ENCODE measurements at regions not wholly inside any gene's neighbourhood (a gene's known extent, or its start where the extent isn't known, plus 50 kb on each side); places are given as distances from the start of the nearest gene placed in this dataset.

GRCh38 chr2:111219285-111219684, 98.6 kb downstream of the BCL2L11 start:
- DNase-seq: no peak

- DNase-seq: no peak
Measured at GRCh38 chr2:111219734-111220505, 99.2 kb downstream of the BCL2L11 start.

GRCh38 chr2:111220962-111221361, 100.2 kb downstream of the BCL2L11 start:
- DNase-seq: no peak

DNA sequence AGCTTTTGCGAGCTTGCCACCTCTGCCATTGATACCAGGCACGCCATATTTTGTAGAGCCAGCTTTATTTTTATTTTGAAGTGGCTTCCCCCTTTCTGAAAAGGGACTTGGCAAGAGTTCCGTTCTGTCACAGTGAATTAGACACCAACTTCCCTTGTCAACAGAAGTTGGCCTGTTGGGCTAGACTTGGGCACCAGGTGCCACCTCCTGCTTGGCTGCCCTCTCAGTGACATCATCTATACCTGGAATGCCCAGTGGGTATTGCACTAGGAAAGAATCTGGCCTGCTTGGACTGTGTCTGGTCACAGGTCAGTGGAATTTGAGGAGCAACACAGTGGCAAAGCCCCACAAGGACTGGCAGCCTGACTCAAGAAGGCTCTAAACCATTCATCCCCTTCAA, 101.0 kb downstream of the BCL2L11 start:
- DNase-seq: no peak

- no peak for DNase-seq
Measured at GRCh38 chr2:111222204-111222866, 101.6 kb downstream of the BCL2L11 start.

DNA sequence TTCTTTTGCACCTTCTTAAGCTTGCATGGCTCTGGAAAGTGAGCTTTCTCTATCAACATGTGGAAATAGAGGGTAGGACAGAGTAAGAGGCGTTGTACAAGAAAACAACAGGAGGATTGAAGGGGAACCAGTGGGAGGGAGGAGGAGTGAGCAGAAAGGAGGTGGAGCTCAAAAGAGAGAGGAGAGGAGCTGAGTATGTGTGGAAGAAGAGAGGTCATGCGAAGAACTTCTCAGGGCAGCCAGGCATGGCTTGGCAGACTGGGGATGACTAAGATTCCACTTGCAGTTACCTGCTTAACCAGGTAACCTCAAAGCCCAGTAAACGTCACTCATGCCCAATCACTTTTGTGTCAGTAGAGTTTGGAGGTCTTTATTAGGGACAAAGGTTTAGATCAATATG, 105.1 kb downstream of the BCL2L11 start:
- no peak for DNase-seq

GRCh38 chr2:111226876-111227700, 106.4 kb downstream of the BCL2L11 start:
- DNase-seq: no peak

DNA sequence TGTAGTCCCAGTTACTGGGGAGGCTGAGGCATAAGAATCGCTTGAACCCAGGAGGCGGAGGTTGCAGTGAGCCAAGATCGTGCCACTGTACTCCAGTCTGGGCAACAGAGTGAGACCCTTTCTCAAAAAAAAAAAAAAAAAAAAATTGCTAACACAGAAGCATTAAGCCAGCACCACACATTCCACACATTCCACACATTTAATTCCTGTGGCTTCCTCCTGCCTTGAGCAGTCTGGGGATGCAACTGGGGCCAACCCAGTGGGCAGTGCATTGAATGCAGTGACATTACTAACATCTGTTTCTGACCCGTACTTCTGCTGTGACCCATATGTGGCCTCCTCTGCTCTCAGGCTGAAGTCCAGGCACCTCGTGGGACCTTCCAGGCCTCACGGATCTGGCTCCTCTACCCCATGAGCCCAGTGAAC, 107.0 kb downstream of the BCL2L11 start:
- DNase-seq: no peak

- DNase-seq: no peak
Measured at GRCh38 chr2:111231532-111232252, 111.0 kb downstream of the BCL2L11 start.

DNA sequence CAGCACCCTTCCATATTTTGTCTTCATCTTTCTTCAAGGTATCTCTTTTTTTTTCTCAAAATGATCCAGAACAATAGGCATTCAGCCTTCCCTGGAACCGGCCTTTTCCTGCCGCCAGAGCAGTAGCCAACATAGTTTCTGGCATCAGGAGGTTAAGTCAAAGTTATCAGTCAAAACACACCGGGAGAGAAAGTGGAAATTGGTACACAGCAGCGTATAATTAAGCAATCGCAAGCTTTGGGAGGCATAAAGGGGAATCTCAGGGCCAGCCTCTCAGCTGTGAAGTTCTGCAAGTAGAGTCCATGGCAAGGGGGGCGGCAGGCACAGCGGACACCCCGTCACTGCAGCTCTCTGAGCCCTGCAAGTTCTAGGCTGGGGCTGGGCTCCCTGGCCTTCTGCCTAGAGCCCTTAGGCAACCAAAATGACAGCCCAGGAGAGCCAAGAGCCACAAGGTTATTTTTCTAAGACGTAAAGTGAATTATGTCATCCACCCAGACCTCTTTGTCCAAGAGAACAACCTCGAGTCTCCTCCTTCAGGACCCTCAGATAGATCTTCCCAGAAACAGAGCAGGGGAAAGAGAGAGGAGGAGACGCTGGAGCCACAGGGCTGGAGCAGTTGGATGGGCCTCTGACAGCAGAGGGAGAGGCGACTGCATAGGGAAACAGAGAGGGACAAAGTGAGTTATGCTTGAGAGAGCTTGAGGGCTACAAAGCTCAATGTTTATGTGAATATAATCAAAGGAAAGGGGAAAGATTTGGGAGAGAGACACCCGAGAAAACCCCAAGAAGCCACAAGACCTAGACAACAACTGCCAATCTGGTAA, 114.7 kb downstream of the BCL2L11 start:
- no peak for DNase-seq

- no peak for DNase-seq
Measured at GRCh38 chr2:111236025-111236424, 115.3 kb downstream of the BCL2L11 start.

- DNase-seq: no peak
Measured at GRCh38 chr2:111238296-111238695, 117.6 kb downstream of the BCL2L11 start.

DNA sequence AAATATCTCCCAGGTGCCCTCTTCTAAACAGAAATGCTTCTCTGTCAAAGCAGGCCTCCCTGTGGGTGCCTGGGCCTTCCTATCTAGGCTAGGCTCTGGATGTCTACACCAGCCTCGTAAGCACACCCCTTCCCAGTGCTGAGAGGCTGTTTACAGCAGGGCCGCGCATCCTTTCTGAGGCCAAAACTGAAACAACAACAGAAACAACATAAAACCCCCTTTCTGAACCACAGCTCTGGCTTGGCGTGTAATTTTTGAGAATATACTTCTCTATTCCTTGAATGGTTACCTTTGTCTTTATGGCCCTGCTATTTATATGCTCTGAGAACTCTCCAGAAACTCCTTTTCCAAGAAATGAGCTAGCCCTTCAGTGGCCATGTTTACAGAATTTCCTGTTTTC, 118.4 kb downstream of the BCL2L11 start:
- no peak for DNase-seq

DNA sequence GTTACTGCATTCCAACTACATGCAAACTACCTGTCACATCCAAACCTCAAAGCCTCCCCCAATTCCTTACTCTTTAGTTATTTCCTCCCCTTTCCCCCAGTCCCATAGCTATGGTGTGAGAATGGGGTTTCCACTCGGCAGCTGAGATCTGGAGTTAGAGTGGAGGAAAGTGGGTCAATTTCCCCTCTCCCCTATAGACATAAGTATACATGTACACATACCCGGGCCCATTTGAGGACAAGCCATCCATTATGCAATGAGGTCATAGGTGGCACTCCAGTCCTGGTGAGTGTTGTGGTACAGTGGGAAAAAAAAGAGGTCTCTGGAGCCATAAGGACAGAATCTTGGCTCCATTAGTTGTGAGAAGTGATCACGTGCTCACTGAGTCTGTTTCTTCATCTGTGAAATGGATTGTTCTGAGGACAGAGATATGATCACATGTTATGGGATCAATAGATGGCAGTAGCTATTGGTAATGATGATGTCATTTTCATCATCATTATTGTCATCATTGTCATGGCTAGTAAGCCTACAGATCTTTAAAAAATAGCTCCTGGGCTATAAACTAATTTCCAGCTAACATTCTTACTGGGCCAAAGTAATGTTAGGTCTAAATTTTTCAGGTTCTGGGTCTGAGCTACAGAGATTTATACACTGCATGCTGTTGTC, 119.0 kb downstream of the BCL2L11 start:
- DNase-seq: no peak

DNA sequence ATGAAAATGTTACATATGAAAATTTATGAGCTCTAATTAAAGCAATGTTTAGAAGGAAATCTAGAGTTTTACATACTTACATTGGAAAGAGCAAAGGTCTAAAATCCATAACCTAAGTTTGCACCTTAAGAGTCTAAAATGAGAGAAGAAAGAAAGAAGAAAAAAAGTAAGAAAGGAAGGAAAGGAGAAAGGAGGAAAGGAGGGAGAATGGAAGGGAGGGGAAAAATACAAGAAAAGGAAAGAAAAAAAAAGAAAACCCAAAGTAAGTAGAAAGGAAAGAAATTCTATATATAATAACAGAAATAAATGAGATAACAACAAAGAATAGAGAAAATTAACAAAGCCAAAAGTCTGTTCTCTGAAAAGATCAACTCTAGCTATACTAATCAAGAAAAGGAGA, 122.6 kb downstream of the BCL2L11 start:
- no peak for DNase-seq

GRCh38 chr2:111244864-111245263, 124.2 kb downstream of the BCL2L11 start:
- DNase-seq: no peak

GRCh38 chr2:111246620-111247061, 125.9 kb downstream of the BCL2L11 start:
- DNase-seq: no peak

DNA sequence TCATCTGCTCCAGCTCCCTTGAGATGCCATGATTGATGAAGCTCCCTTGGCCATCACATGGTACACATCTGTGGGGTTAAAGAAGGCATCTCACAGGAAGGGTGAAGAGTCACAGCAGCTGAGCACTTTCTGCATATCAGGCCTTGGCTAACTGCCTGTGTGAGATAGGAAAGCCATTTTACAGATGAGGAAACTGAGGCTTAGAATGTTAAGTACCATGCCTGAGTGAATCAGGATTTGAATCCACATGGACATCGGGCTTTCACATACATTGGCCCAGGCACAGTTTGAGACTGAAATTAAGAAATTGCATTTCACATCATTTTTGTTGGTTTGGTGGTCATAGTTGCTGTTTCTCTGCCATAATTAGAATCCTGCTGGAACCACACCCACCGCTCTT, 126.8 kb downstream of the BCL2L11 start:
- DNase-seq: no peak

DNA sequence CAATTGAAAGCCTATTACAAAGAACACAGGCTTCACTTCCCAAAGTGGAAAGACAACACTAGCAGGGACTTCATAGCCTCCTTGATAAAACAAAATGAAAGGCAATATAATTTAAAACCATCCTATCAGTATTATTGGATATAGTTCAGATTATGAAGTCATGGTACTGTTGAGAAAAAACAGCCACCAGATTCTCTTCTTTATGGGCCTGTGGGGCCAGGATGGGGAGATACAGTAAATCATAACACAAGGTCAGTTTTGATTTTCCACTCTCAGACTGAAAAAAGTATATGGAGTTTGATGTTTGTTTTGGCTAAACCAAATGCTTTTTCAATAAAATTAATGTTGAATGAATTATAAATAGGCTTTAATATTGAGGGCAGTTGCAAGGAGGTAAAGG, 129.1 kb downstream of the BCL2L11 start:
- DNase-seq: no peak

DNA sequence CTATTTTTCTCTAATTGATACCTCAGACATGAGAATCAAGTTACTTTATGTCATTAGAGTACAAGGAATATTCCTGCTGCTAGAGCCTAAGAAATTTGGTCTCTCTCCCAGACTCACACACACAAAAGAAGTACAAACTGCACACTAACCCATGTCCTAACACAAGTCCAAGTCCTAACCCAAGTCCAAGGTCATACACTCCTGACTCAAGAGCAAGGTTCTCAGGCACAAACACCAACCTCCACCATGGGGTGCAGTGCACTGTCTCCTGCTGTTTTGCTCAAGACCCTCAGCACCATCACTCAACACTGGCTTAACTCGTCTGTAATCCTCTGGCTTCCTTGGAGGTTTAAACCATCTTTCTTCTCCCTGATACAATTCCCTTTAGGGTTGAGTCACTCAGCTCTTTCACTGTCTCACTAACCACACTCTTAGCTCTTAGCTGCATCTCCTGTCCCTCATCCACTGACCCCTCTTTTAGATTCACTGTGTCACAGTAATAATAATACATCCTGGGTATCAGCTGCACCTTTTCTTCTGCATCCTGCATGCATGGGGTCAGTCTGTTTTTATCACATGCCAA, 129.8 kb downstream of the BCL2L11 start:
- DNase-seq: no peak

DNA sequence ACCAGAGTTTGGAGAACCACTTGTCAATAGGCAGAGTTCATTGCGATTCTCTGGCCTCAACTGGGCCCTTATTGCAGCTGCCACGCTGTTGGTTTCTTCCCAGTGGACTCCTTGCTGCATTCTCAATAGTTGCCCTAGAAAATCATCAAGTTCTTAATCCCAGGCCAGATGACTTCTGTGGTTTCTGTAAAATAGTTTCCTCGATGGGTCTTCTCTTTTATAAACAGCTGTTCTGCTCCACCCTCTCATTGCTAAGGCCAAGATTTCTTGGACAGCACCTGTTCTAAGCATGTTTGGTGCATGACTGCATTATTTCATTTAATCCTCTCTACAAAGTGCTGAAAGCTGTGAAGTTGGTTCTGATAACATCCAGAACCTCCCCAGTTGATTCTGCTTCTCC, 131.0 kb downstream of the BCL2L11 start:
- no peak for DNase-seq
